HL-60 (cell line): ENCODE measurements at regions not wholly inside any gene's neighbourhood (a gene's known extent, or its start where the extent isn't known, plus 50 kb on each side); places are given as distances from the start of the nearest gene placed in this dataset.

Source experiments
- CTCF ChIP-seq: IDR thresholded peaks from one replicate; pipeline ENCODE4 v1.5.1; 2011; ENCODE audit warnings: low read length, control low read depth, inconsistent platforms; ENCODE audit not compliant: insufficient read depth
- GABPA ChIP-seq: IDR thresholded peaks from 2 replicates; pipeline ENCODE4 v1.6.1; 2012; ENCODE audit warnings: low read depth
- POLR2AphosphoS5 ChIP-seq: IDR thresholded peaks from 2 replicates; pipeline ENCODE4 v1.6.1; 2012; ENCODE audit warnings: low read depth
- REST ChIP-seq: IDR thresholded peaks from 2 replicates; pipeline ENCODE4 v1.6.1; 2012; ENCODE audit warnings: low read depth; ENCODE audit not compliant: insufficient replicate concordance
- SPI1 ChIP-seq: IDR thresholded peaks from 2 replicates; pipeline ENCODE4 v1.6.1; 2012; ENCODE audit warnings: low read depth, mild to moderate bottlenecking, borderline replicate concordance

- TF ChIP-seq CTCF (no peak), REST (no peak), GABPA (no peak), SPI1 (no peak), POLR2AphosphoS5 (no peak)
These were observed 602.1 kb downstream of the PSAT1 start for GRCh38 chr9:78899006-78899405.
